ENCODE measurements at regions not wholly inside any gene's neighbourhood (a gene's known extent, or its start where the extent isn't known, plus 50 kb on each side); places are given as distances from the start of the nearest gene placed in this dataset.

GRCh38 chr1:193762236-193762635 lies 575.8 kb upstream of the B3GALT2 start:
- WGBS (ENCODE audit: insufficient coverage, insufficient replicate concordance, low lambda C conversion rate, missing lambda C conversion rate), result 30% methylated on average over 4 of the region's 4 CpGs

DNA sequence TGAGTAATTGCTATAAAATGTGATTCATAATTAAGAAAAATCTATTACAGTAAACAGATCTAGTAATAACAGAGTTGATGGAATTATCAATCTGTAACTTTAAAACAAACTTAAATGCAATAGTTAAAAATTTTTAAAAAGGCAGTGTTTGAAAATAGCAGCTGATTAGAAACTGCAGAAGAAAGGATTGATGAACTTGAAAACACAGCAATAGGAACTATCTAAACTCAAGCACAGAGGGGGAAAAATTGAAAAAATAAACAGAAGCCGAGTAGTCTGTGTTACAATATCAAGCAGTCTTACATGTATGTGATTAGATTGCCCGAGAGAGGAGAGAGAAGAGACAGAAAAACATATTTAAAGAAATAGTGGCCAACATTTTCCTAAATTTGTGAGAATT lies 569.0 kb upstream of the B3GALT2 start:
- ChIA-PET RAD21 (ENCODE audit: unreplicated experiment) (no interaction called here), SMC1A (ENCODE audit: uncharacterized antibody, unreplicated experiment) (no interaction called here), CTCF (no interaction called here), POLR2A (no interaction called here)
- Histone ChIP-seq H3K9me3 (replicated peaks; ENCODE audit: control insufficient read depth, insufficient read depth, low read length) (no peaks in the 10 kb centered on the region), H4K20me1 (ENCODE audit: control insufficient read depth, insufficient read depth) (no peaks in the 10 kb centered on the region), H3K79me2 (ENCODE audit: control insufficient read depth, insufficient read depth, low read length) (no peaks in the 10 kb centered on the region), H3K27ac (ENCODE audit: control insufficient read depth, insufficient read depth) (no peak overlapping the region), H2AFZ (ENCODE audit: control insufficient read depth, low read depth, low read length) (no peak overlapping the region), H3K27me3 (replicated peaks in 1 of 2; ENCODE audit: control insufficient read depth in 2 of 2, insufficient read depth in 2 of 2, low read length in 1 of 2) (no peaks in the 10 kb centered on the region), H3K9ac (ENCODE audit: control insufficient read depth, insufficient read depth, low read length) (no peak overlapping the region), H3K36me3 (ENCODE audit: control insufficient read depth in 2 of 2, insufficient read depth in 2 of 2, low read length in 1 of 2) (no peaks in the 10 kb centered on the region), H3K4me2 (ENCODE audit: control insufficient read depth, insufficient read depth) (no peak overlapping the region), H3K4me3 (no peak overlapping the region), H3K4me1 (ENCODE audit: control insufficient read depth, insufficient read depth, low read length) (no peaks in the 10 kb centered on the region)
- intact Hi-C loops (cut with micrococcal nuclease; ENCODE audit: unreplicated experiment), result loop anchor here (10.0 kb wide), 1 partner anchor 351 kb away; no protein-coding TSS in a partner anchor
- DNase-seq (ENCODE audit: low read depth, low spot score) (no peak), FAIRE-seq (no peak), ATAC-seq (no peak)
- TF ChIP-seq STAT3 (IDR thresholded peaks at IDR 0.05; ENCODE audit: low read depth, low read length), result no peak
- no peak for TF ChIP-seq POU2F2 (IDR thresholded peaks at IDR 0.05; ENCODE audit: borderline replicate concordance, low read depth, low read length)
- no peak for TF ChIP-seq KLF5 (IDR thresholded peaks at IDR 0.05; ENCODE audit: partially characterized antibody)
- no peak for TF ChIP-seq ESRRA (IDR thresholded peaks at IDR 0.05; ENCODE audit: low read length)
- TF ChIP-seq JUND (IDR thresholded peaks at IDR 0.05; ENCODE audit: low read depth, low read length), result no peak
- no peak for TF ChIP-seq YY1 (IDR thresholded peaks at IDR 0.05; ENCODE audit: low read depth, low read length)
- no peak for TF ChIP-seq ZNF207 (IDR thresholded peaks at IDR 0.05; ENCODE audit: borderline replicate concordance)
- no peak for TF ChIP-seq BACH1 (IDR thresholded peaks at IDR 0.05; ENCODE audit: borderline replicate concordance)
- TF ChIP-seq RBBP5 (conservative IDR thresholded peaks at IDR 0.05), result no peak
- TF ChIP-seq EED (IDR thresholded peaks at IDR 0.05; ENCODE audit: low read depth), result no peak
- TF ChIP-seq NR2C2 (IDR thresholded peaks at IDR 0.05; ENCODE audit: borderline replicate concordance, control insufficient read depth, insufficient read length, low read depth), result no peak
- no peak for TF ChIP-seq FOXK2 (IDR thresholded peaks at IDR 0.05)
- no peak for TF ChIP-seq RAD51 (IDR thresholded peaks at IDR 0.05)
- no peak for TF ChIP-seq SMAD1 (IDR thresholded peaks at IDR 0.05; ENCODE audit: low read depth, partially characterized antibody)
- no peak for TF ChIP-seq MYC (IDR thresholded peaks at IDR 0.05; ENCODE audit: insufficient read depth, insufficient read length, insufficient replicate concordance, low read length, severe bottlenecking)
- TF ChIP-seq POLR2AphosphoS5 (IDR thresholded peaks at IDR 0.05; ENCODE audit: low read length), result no peak
- no peak for TF ChIP-seq RCOR1 (conservative IDR thresholded peaks at IDR 0.05; ENCODE audit: low read depth, low read length)
- in situ Hi-C loops (cut with MboI), result no loop called here
- BruUV-seq (replicated peaks), result no TSS peak
- WGBS (ENCODE audit: insufficient coverage, insufficient replicate concordance, low lambda C conversion rate, missing lambda C conversion rate), result 0% methylated on average over 2 of the region's 2 CpGs

More at GRCh38 chr1:193762236-193762635, 575.8 kb upstream of the B3GALT2 start:
- H3K9me3 ChIP-seq (replicated peaks; ENCODE audit: control insufficient read depth, insufficient read depth, low read length), result no peaks in the 10 kb centered on the region
- H3K4me1 ChIP-seq (ENCODE audit: control insufficient read depth, insufficient read depth, low read length), result no peaks in the 10 kb centered on the region
- BruUV-seq (replicated peaks), result no TSS peak
- ChIA-PET SMC1A (ENCODE audit: uncharacterized antibody, unreplicated experiment) (no interaction called here), CTCF (no interaction called here), RAD21 (ENCODE audit: unreplicated experiment) (no interaction called here), POLR2A (no interaction called here)
- no peaks in the 10 kb centered on the region for H3K36me3 ChIP-seq (ENCODE audit: control insufficient read depth in 2 of 2, insufficient read depth in 2 of 2, low read length in 1 of 2)
- DNase-seq (ENCODE audit: low read depth, low spot score) (no peak), FAIRE-seq (no peak), ATAC-seq (no peak)
- no peak overlapping the region for H3K27ac ChIP-seq (ENCODE audit: control insufficient read depth, insufficient read depth)
- no peaks in the 10 kb centered on the region for H4K20me1 ChIP-seq (ENCODE audit: control insufficient read depth, insufficient read depth)
- H3K79me2 ChIP-seq (ENCODE audit: control insufficient read depth, insufficient read depth, low read length), result no peaks in the 10 kb centered on the region
- H3K4me2 ChIP-seq (ENCODE audit: control insufficient read depth, insufficient read depth), result no peak overlapping the region
- no peaks in the 10 kb centered on the region for H3K27me3 ChIP-seq (replicated peaks in 1 of 2; ENCODE audit: control insufficient read depth in 2 of 2, insufficient read depth in 2 of 2, low read length in 1 of 2)
- H3K4me3 ChIP-seq, result no peak overlapping the region
- intact Hi-C loops (cut with micrococcal nuclease; ENCODE audit: unreplicated experiment), result no loop called here
- TF ChIP-seq MAX (IDR thresholded peaks at IDR 0.05; ENCODE audit: low read depth, low read length), result no peak
- no peak for TF ChIP-seq CBX5 (IDR thresholded peaks at IDR 0.05; ENCODE audit: low read depth)
- in situ Hi-C loops (cut with MboI), result no loop called here
- no peak overlapping the region for H3K9ac ChIP-seq (ENCODE audit: control insufficient read depth, insufficient read depth, low read length)
- H2AFZ ChIP-seq (ENCODE audit: control insufficient read depth, low read depth, low read length), result no peak overlapping the region
